Mammary epithelial cell (primary cell): ENCODE measurements at regions not wholly inside any gene's neighbourhood (a gene's known extent, or its start where the extent isn't known, plus 50 kb on each side); places are given as distances from the start of the nearest gene placed in this dataset.

Experiments used
- CTCF ChIP-seq, 2 donors: IDR thresholded peaks in 1 of 2; conservative IDR thresholded peaks in 1 of 2; 2 replicates each; pipeline ENCODE4 v1.5.1; 2011 to 2012; ENCODE audit warnings: inconsistent platforms in 2 of 2, low read length in 2 of 2, mild to moderate bottlenecking in 2 of 2, control low read depth in 1 of 2, low read depth in 1 of 2; ENCODE audit not compliant: insufficient read depth in 1 of 2; ENCODE audit errors: extremely low read depth in 1 of 2
- EZH2 ChIP-seq: IDR thresholded peaks from 2 replicates; pipeline ENCODE4 v1.6.1; 2012; ENCODE audit warnings: low read length, inconsistent platforms, borderline replicate concordance

GRCh38 chr1:60981357-60981756 lies 101.0 kb upstream of the NFIA start:
- TF ChIP-seq EZH2 (no peak), CTCF (conservative IDR thresholded peaks at IDR 0.05 in 1 of 2, IDR thresholded peaks at IDR 0.05 in 1 of 2; ENCODE audit: extremely low read depth in 1 of 2, insufficient read depth in 1 of 2, low read depth in 1 of 2, low read length in 2 of 2) (no peak)
